ENCODE measurements at regions not wholly inside any gene's neighbourhood (a gene's known extent, or its start where the extent isn't known, plus 50 kb on each side); places are given as distances from the start of the nearest gene placed in this dataset.

DNA sequence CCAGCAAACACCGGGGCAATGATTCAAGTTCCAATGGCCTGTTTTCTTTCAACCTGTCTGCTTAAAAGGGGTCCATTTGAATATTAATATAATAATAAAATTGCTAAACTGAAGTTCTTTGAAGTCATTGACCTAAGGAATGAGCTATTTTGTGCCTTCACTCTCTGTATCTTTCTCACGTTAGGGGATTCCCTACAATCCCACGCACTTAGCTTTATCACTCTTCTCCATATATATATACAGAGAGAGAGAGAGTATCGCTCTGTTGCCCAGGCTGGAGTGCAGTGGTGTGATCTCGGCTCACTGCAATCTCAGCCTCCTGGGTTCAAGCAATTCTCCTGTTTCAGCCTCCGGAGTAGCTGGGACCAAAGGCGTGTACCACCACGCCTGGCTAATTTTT is 83.9 kb upstream of the NWD2 start:
- WGBS: 77% methylated on average over 7 of the region's 8 CpGs
- Histone ChIP-seq H2BK120ac (ENCODE audit: low read depth, low read length) (no peak overlapping the region), H2AK5ac (ENCODE audit: low read length, severe bottlenecking) (no peak overlapping the region)

DNA sequence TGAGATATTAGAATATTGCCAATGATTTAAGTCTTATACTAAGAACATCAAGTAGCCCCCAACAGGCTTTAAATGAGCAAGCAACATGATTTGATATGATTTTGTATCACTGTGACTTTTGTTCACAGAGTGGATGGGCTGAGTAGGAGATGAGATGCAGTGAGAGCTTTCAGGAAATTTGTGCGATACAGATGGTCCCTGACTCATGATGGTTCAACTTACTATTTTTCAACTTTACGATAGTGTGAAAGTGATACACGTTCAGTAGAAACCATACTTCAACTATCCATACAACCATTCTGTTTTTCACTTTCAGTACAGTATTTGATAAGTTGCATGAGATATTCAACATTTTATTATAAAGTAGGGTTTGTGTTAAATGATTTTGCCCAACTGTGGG is 78.7 kb upstream of the NWD2 start:
- H3K23ac ChIP-seq (ENCODE audit: low read length in 2 of 2): no peak overlapping the region
- no peak overlapping the region for H3K14ac ChIP-seq (ENCODE audit: low read length in 2 of 2)
- H2AFZ ChIP-seq (ENCODE audit: low read depth, low read length): no peak overlapping the region
- no peak overlapping the region for H3K27ac ChIP-seq (ENCODE audit: low read length, poor library complexity, severe bottlenecking)
- no peaks in the 10 kb centered on the region for H3K79me1 ChIP-seq (replicated peaks; ENCODE audit: low read length, poor library complexity, severe bottlenecking)
- no peak overlapping the region for H3K9ac ChIP-seq (ENCODE audit: low read length)
- no peak overlapping the region for H2BK15ac ChIP-seq (ENCODE audit: low read depth, poor library complexity, severe bottlenecking)
- H3K4me2 ChIP-seq (ENCODE audit: low read length, poor library complexity, severe bottlenecking): no peak overlapping the region
- no peaks in the 10 kb centered on the region for H3K9me3 ChIP-seq (ENCODE audit: control insufficient read depth, low read length)
- no peak for DNase-seq
- no peak overlapping the region for H3K4me3 ChIP-seq (ENCODE audit: insufficient read depth in 1 of 2, low read depth in 1 of 2, low read length in 2 of 2)
- no peak overlapping the region for H3K4ac ChIP-seq (ENCODE audit: low read depth in 1 of 2, low read length in 2 of 2)
- WGBS: 93% methylated on average over 3 of the region's 3 CpGs
- no peak overlapping the region for H2AK5ac ChIP-seq (ENCODE audit: low read length, severe bottlenecking)
- no peak overlapping the region for H4K8ac ChIP-seq (ENCODE audit: low read length)
- no peaks in the 10 kb centered on the region for H3K4me1 ChIP-seq (ENCODE audit: control insufficient read depth, insufficient read depth, low read depth, low read length)
- no peak overlapping the region for H2BK12ac ChIP-seq (ENCODE audit: low read length in 2 of 2)
- H2BK120ac ChIP-seq (ENCODE audit: low read depth, low read length): no peak overlapping the region
- no peak overlapping the region for H4K91ac ChIP-seq (ENCODE audit: low read length)
- H2BK5ac ChIP-seq (ENCODE audit: low read depth, low read length, poor library complexity, severe bottlenecking): no peak overlapping the region
- H3K18ac ChIP-seq (ENCODE audit: low read depth in 1 of 2, low read length in 2 of 2): no peak overlapping the region
- H3K27me3 ChIP-seq (ENCODE audit: control insufficient read depth in 1 of 2, insufficient read depth in 1 of 2, low read length in 2 of 2): no peaks in the 10 kb centered on the region
- no peaks in the 10 kb centered on the region for H3K36me3 ChIP-seq (ENCODE audit: control insufficient read depth in 1 of 2, insufficient read depth in 2 of 2, low read depth in 1 of 2, low read length in 2 of 2)

More for the DNA sequence above, 83.9 kb upstream of the NWD2 start:
- Histone ChIP-seq H3K9ac (ENCODE audit: low read length) (no peak overlapping the region), H3K4ac (ENCODE audit: low read depth in 1 of 2, low read length in 2 of 2) (no peak overlapping the region), H3K4me1 (ENCODE audit: control insufficient read depth, insufficient read depth, low read depth, low read length) (no peaks in the 10 kb centered on the region), H4K91ac (ENCODE audit: low read length) (no peak overlapping the region), H3K27me3 (ENCODE audit: control insufficient read depth in 1 of 2, insufficient read depth in 1 of 2, low read length in 2 of 2) (no peaks in the 10 kb centered on the region), H3K9me3 (ENCODE audit: control insufficient read depth, low read length) (no peaks in the 10 kb centered on the region), H3K23ac (ENCODE audit: low read length in 2 of 2) (no peak overlapping the region), H3K14ac (ENCODE audit: low read length in 2 of 2) (no peak overlapping the region), H3K18ac (ENCODE audit: low read depth in 1 of 2, low read length in 2 of 2) (no peak overlapping the region), H2BK12ac (ENCODE audit: low read length in 2 of 2) (no peak overlapping the region), H2BK5ac (ENCODE audit: low read depth, low read length, poor library complexity, severe bottlenecking) (no peak overlapping the region), H3K36me3 (ENCODE audit: control insufficient read depth in 1 of 2, insufficient read depth in 2 of 2, low read depth in 1 of 2, low read length in 2 of 2) (no peaks in the 10 kb centered on the region), H3K27ac (ENCODE audit: low read length, poor library complexity, severe bottlenecking) (no peak overlapping the region), H4K8ac (ENCODE audit: low read length) (no peak overlapping the region), H3K79me1 (replicated peaks; ENCODE audit: low read length, poor library complexity, severe bottlenecking) (no peaks in the 10 kb centered on the region), H3K4me3 (ENCODE audit: insufficient read depth in 1 of 2, low read depth in 1 of 2, low read length in 2 of 2) (no peak overlapping the region), H2AFZ (ENCODE audit: low read depth, low read length) (no peak overlapping the region), H3K4me2 (ENCODE audit: low read length, poor library complexity, severe bottlenecking) (no peak overlapping the region), H2BK15ac (ENCODE audit: low read depth, poor library complexity, severe bottlenecking) (no peak overlapping the region)
- DNase-seq: no peak

GRCh38 chr4:37169956-37170355 is 74.6 kb upstream of the NWD2 start:
- no peak overlapping the region for H2BK120ac ChIP-seq (ENCODE audit: low read depth, low read length)
- H4K91ac ChIP-seq (ENCODE audit: low read length): no peak overlapping the region
- H3K23ac ChIP-seq (ENCODE audit: low read length in 2 of 2): no peak overlapping the region

GRCh38 chr4:37188100-37188499 is 56.4 kb upstream of the NWD2 start:
- Histone ChIP-seq H3K79me1 (replicated peaks; ENCODE audit: low read length, poor library complexity, severe bottlenecking) (no peaks in the 10 kb centered on the region), H2AK5ac (ENCODE audit: low read length, severe bottlenecking) (no peak overlapping the region), H3K36me3 (ENCODE audit: control insufficient read depth in 1 of 2, insufficient read depth in 2 of 2, low read depth in 1 of 2, low read length in 2 of 2) (no peaks in the 10 kb centered on the region), H2BK5ac (ENCODE audit: low read depth, low read length, poor library complexity, severe bottlenecking) (no peak overlapping the region), H3K23ac (ENCODE audit: low read length in 2 of 2) (no peak overlapping the region), H3K4me3 (ENCODE audit: insufficient read depth in 1 of 2, low read depth in 1 of 2, low read length in 2 of 2) (no peak overlapping the region), H3K27me3 (ENCODE audit: control insufficient read depth in 1 of 2, insufficient read depth in 1 of 2, low read length in 2 of 2) (no peaks in the 10 kb centered on the region), H2BK12ac (ENCODE audit: low read length in 2 of 2) (no peak overlapping the region), H3K14ac (ENCODE audit: low read length in 2 of 2) (no peak overlapping the region), H4K91ac (ENCODE audit: low read length) (no peak overlapping the region), H3K9ac (ENCODE audit: low read length) (no peak overlapping the region), H3K9me3 (ENCODE audit: control insufficient read depth, low read length) (peaks cover 5% of the 10 kb centered on the region), H2AFZ (ENCODE audit: low read depth, low read length) (no peak overlapping the region), H3K4ac (ENCODE audit: low read depth in 1 of 2, low read length in 2 of 2) (no peak overlapping the region), H3K4me1 (ENCODE audit: control insufficient read depth, insufficient read depth, low read depth, low read length) (no peaks in the 10 kb centered on the region), H3K4me2 (ENCODE audit: low read length, poor library complexity, severe bottlenecking) (no peak overlapping the region), H3K18ac (ENCODE audit: low read depth in 1 of 2, low read length in 2 of 2) (no peak overlapping the region), H4K8ac (ENCODE audit: low read length) (no peak overlapping the region), H2BK120ac (ENCODE audit: low read depth, low read length) (no peak overlapping the region), H2BK15ac (ENCODE audit: low read depth, poor library complexity, severe bottlenecking) (no peak overlapping the region), H3K27ac (ENCODE audit: low read length, poor library complexity, severe bottlenecking) (no peak overlapping the region)
- 64% methylated on average over 9 of the region's 10 CpGs for WGBS
- no peak for DNase-seq

More at GRCh38 chr4:37169956-37170355, 74.6 kb upstream of the NWD2 start:
- WGBS: 68% methylated on average over 3 of the region's 5 CpGs
- Histone ChIP-seq H3K79me1 (replicated peaks; ENCODE audit: low read length, poor library complexity, severe bottlenecking) (no peaks in the 10 kb centered on the region), H3K14ac (ENCODE audit: low read length in 2 of 2) (no peak overlapping the region), H2BK15ac (ENCODE audit: low read depth, poor library complexity, severe bottlenecking) (no peak overlapping the region), H3K27ac (ENCODE audit: low read length, poor library complexity, severe bottlenecking) (no peak overlapping the region), H3K27me3 (ENCODE audit: control insufficient read depth in 1 of 2, insufficient read depth in 1 of 2, low read length in 2 of 2) (no peaks in the 10 kb centered on the region), H3K9me3 (ENCODE audit: control insufficient read depth, low read length) (no peaks in the 10 kb centered on the region), H2BK5ac (ENCODE audit: low read depth, low read length, poor library complexity, severe bottlenecking) (no peak overlapping the region), H2BK12ac (ENCODE audit: low read length in 2 of 2) (no peak overlapping the region), H2AK5ac (ENCODE audit: low read length, severe bottlenecking) (no peak overlapping the region), H2AFZ (ENCODE audit: low read depth, low read length) (no peak overlapping the region), H4K8ac (ENCODE audit: low read length) (no peak overlapping the region), H3K18ac (ENCODE audit: low read depth in 1 of 2, low read length in 2 of 2) (no peak overlapping the region), H3K4me2 (ENCODE audit: low read length, poor library complexity, severe bottlenecking) (no peak overlapping the region), H3K4ac (ENCODE audit: low read depth in 1 of 2, low read length in 2 of 2) (no peak overlapping the region), H3K9ac (ENCODE audit: low read length) (no peak overlapping the region), H3K4me1 (ENCODE audit: control insufficient read depth, insufficient read depth, low read depth, low read length) (no peaks in the 10 kb centered on the region), H3K4me3 (ENCODE audit: insufficient read depth in 1 of 2, low read depth in 1 of 2, low read length in 2 of 2) (no peak overlapping the region), H3K36me3 (ENCODE audit: control insufficient read depth in 1 of 2, insufficient read depth in 2 of 2, low read depth in 1 of 2, low read length in 2 of 2) (no peaks in the 10 kb centered on the region)
- DNase-seq: no peak

All from mesenchymal stem cell (in vitro differentiated cells and primary cell).